WTC11 (cell line): ENCODE measurements at regions not wholly inside any gene's neighbourhood (a gene's known extent, or its start where the extent isn't known, plus 50 kb on each side); places are given as distances from the start of the nearest gene placed in this dataset.

Source experiments
- CBFB ChIP-seq: sonication (generic); formaldehyde crosslinking; IDR thresholded peaks from 2 replicates; pipeline ENCODE4 v1.8.1; 2022; ENCODE audit warnings: mild to moderate bottlenecking, low read depth, missing genetic modification reagents
- CTCF ChIP-seq: fragments of 200-600 bp; IDR thresholded peaks from 2 replicates; pipeline ENCODE4 v1.8.0; 2022; ENCODE audit warnings: antibody characterized with exemption
- MXD4 ChIP-seq: fragments of 250-450 bp; sonication (Bioruptor Pico); IDR thresholded peaks from 2 replicates; pipeline ENCODE4 v1.8.0; 2021; ENCODE audit warnings: mild to moderate bottlenecking, moderate library complexity, borderline replicate concordance
- ZBTB43 ChIP-seq: sonication (generic); formaldehyde crosslinking; IDR thresholded peaks from 2 replicates; pipeline ENCODE4 v1.8.1; 2023; ENCODE audit warnings: mild to moderate bottlenecking, missing genetic modification reagents

- TF ChIP-seq CTCF (no peak), MXD4 (CRISPR knock-in tag) (no peak), CBFB (CRISPR knock-in tag) (no peak), ZBTB43 (CRISPR knock-in tag) (no peak)
These were observed 260.4 kb upstream of the DSEL start for GRCh38 chr18:67776929-67777328.
